ENCODE measurements at regions not wholly inside any gene's neighbourhood (a gene's known extent, or its start where the extent isn't known, plus 50 kb on each side); places are given as distances from the start of the nearest gene placed in this dataset.

DNA sequence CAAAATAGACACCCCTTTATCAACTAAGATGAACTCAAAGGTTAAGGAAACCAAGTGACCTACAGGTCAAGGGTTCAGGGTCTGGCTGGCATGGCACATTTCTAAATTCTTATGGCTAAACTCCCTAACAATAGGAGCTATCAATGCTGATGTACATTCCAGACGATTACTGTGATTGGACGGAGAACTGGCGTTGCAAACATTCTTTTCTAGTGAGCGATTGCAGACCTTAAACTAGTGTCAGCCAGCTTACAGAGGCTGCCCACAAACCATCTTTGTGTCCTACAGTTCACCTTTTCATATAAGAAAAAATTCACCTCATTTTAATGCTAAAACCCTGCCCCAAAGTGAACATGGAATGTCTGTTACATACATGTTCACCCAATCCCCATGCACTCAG lies 382.9 kb downstream of the MAT2B start:
- 84% methylated on average over 4 of the region's 4 CpGs for WGBS
- TF ChIP-seq JUND (IDR thresholded peaks at IDR 0.05) (no peak), HNF4G (IDR thresholded peaks at IDR 0.05) (no peak), FOXA1 (IDR thresholded peaks at IDR 0.05) (no peak), SP1 (IDR thresholded peaks at IDR 0.05) (no peak), NR2F2 (IDR thresholded peaks at IDR 0.05) (no peak), GABPA (IDR thresholded peaks at IDR 0.05 in 1 of 2, conservative IDR thresholded peaks at IDR 0.05 in 1 of 2) (no peak), TAF1 (conservative IDR thresholded peaks at IDR 0.05) (no peak), HNF4A (conservative IDR thresholded peaks at IDR 0.05) (no peak), RXRA (IDR thresholded peaks at IDR 0.05) (no peak), EGR1 (IDR thresholded peaks at IDR 0.05; ENCODE audit: low read depth in 2 of 2) (no peak)
- TF ChIP-seq, protein P1, sequence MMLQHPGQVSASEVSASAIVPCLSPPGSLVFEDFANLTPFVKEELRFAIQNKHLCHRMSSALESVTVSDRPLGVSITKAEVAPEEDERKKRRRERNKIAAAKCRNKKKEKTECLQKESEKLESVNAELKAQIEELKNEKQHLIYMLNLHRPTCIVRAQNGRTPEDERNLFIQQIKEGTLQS (IDR thresholded peaks at IDR 0.05) = no peak
- TF ChIP-seq, protein P2, sequence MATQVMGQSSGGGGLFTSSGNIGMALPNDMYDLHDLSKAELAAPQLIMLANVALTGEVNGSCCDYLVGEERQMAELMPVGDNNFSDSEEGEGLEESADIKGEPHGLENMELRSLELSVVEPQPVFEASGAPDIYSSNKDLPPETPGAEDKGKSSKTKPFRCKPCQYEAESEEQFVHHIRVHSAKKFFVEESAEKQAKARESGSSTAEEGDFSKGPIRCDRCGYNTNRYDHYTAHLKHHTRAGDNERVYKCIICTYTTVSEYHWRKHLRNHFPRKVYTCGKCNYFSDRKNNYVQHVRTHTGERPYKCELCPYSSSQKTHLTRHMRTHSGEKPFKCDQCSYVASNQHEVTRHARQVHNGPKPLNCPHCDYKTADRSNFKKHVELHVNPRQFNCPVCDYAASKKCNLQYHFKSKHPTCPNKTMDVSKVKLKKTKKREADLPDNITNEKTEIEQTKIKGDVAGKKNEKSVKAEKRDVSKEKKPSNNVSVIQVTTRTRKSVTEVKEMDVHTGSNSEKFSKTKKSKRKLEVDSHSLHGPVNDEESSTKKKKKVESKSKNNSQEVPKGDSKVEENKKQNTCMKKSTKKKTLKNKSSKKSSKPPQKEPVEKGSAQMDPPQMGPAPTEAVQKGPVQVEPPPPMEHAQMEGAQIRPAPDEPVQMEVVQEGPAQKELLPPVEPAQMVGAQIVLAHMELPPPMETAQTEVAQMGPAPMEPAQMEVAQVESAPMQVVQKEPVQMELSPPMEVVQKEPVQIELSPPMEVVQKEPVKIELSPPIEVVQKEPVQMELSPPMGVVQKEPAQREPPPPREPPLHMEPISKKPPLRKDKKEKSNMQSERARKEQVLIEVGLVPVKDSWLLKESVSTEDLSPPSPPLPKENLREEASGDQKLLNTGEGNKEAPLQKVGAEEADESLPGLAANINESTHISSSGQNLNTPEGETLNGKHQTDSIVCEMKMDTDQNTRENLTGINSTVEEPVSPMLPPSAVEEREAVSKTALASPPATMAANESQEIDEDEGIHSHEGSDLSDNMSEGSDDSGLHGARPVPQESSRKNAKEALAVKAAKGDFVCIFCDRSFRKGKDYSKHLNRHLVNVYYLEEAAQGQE (IDR thresholded peaks at IDR 0.05) = no peak
- TF ChIP-seq, protein P3, sequence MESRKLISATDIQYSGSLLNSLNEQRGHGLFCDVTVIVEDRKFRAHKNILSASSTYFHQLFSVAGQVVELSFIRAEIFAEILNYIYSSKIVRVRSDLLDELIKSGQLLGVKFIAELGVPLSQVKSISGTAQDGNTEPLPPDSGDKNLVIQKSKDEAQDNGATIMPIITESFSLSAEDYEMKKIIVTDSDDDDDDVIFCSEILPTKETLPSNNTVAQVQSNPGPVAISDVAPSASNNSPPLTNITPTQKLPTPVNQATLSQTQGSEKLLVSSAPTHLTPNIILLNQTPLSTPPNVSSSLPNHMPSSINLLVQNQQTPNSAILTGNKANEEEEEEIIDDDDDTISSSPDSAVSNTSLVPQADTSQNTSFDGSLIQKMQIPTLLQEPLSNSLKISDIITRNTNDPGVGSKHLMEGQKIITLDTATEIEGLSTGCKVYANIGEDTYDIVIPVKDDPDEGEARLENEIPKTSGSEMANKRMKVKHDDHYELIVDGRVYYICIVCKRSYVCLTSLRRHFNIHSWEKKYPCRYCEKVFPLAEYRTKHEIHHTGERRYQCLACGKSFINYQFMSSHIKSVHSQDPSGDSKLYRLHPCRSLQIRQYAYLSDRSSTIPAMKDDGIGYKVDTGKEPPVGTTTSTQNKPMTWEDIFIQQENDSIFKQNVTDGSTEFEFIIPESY (IDR thresholded peaks at IDR 0.05) = no peak
- TF ChIP-seq, protein P4, sequence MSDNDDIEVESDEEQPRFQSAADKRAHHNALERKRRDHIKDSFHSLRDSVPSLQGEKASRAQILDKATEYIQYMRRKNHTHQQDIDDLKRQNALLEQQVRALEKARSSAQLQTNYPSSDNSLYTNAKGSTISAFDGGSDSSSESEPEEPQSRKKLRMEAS (IDR thresholded peaks at IDR 0.05) = no peak
- TF ChIP-seq, protein P5, sequence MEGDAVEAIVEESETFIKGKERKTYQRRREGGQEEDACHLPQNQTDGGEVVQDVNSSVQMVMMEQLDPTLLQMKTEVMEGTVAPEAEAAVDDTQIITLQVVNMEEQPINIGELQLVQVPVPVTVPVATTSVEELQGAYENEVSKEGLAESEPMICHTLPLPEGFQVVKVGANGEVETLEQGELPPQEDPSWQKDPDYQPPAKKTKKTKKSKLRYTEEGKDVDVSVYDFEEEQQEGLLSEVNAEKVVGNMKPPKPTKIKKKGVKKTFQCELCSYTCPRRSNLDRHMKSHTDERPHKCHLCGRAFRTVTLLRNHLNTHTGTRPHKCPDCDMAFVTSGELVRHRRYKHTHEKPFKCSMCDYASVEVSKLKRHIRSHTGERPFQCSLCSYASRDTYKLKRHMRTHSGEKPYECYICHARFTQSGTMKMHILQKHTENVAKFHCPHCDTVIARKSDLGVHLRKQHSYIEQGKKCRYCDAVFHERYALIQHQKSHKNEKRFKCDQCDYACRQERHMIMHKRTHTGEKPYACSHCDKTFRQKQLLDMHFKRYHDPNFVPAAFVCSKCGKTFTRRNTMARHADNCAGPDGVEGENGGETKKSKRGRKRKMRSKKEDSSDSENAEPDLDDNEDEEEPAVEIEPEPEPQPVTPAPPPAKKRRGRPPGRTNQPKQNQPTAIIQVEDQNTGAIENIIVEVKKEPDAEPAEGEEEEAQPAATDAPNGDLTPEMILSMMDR (IDR thresholded peaks at IDR 0.05; ENCODE audit: low read depth, low read length, missing input control) = no peak
- DNase-seq (ENCODE audit: low spot score) = no peak
- H3K4me1 ChIP-seq (ENCODE audit: control insufficient read depth in 4 of 4, insufficient read depth in 4 of 4, low read length in 3 of 4) = no peaks in the 10 kb centered on the region
- H3K36me3 ChIP-seq (ENCODE audit: control insufficient read depth in 4 of 4, insufficient read depth in 3 of 4, low read depth in 1 of 4, low read length in 3 of 4) = no peaks in the 10 kb centered on the region
- H3K9ac ChIP-seq (ENCODE audit: low read depth in 1 of 2, low read length in 2 of 2) = no peak overlapping the region
- H3K27ac ChIP-seq (ENCODE audit: low read depth in 1 of 2, low read length in 2 of 2) = no peak overlapping the region
- H3K9me3 ChIP-seq (ENCODE audit: control insufficient read depth in 4 of 4, low read length in 3 of 4) = no peaks in the 10 kb centered on the region
- peaks cover 0 to 2% (median 0%) of the 10 kb centered on the region in 4 donors for H3K27me3 ChIP-seq (ENCODE audit: control insufficient read depth in 4 of 4, insufficient read depth in 4 of 4, low read length in 3 of 4)
- no peak overlapping the region for H3K4me3 ChIP-seq (ENCODE audit: low read depth in 1 of 3, low read length in 3 of 3)

DNA sequence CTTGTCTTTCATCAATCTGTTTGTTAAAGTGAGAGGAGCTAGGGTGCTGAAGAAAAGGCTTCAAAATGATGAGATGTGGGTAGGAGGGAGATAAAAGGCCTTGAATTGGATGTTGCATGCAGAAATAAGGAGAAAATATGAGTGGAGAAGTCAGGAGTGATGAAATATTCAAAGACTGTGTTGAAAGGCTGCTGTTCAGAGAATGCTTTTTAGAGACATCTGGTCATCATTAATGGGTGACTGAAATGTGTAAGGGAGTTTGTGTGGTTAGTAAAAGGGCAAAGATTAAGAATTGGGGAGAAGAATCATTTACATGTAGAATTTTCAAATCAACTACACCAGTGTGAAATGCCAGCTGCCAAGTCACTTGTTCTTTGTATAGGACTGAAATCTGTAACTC lies 383.9 kb downstream of the MAT2B start:
- DNase-seq (ENCODE audit: low spot score) = no peak
- no peak for TF ChIP-seq HNF4G (IDR thresholded peaks at IDR 0.05)
- TF ChIP-seq RAD21 (IDR thresholded peaks at IDR 0.05) = no peak
- TF ChIP-seq SP1 (IDR thresholded peaks at IDR 0.05) = no peak
- TF ChIP-seq, protein P5 (IDR thresholded peaks at IDR 0.05; ENCODE audit: low read depth, low read length, missing input control) = no peak
- no peak for TF ChIP-seq NR2F2 (IDR thresholded peaks at IDR 0.05)
- TF ChIP-seq RXRA (IDR thresholded peaks at IDR 0.05) = no peak
- no peak for TF ChIP-seq TAF1 (conservative IDR thresholded peaks at IDR 0.05)
- no peak for TF ChIP-seq YY1 (IDR thresholded peaks at IDR 0.05)
- TF ChIP-seq FOXA2 (IDR thresholded peaks at IDR 0.05) = no peak
- no peak for TF ChIP-seq HNF4A (conservative IDR thresholded peaks at IDR 0.05)
- TF ChIP-seq EGR1 (IDR thresholded peaks at IDR 0.05; ENCODE audit: low read depth in 2 of 2) = no peak
- no peak for TF ChIP-seq GABPA (IDR thresholded peaks at IDR 0.05 in 1 of 2, conservative IDR thresholded peaks at IDR 0.05 in 1 of 2)
- no peak for TF ChIP-seq FOXA1 (IDR thresholded peaks at IDR 0.05)
- Histone ChIP-seq H3K9ac (ENCODE audit: low read depth in 1 of 2, low read length in 2 of 2) (no peak overlapping the region), H3K4me1 (ENCODE audit: control insufficient read depth in 4 of 4, insufficient read depth in 4 of 4, low read length in 3 of 4) (no peaks in the 10 kb centered on the region), H3K4me3 (ENCODE audit: low read depth in 1 of 3, low read length in 3 of 3) (no peak overlapping the region), H3K27ac (ENCODE audit: low read depth in 1 of 2, low read length in 2 of 2) (no peak overlapping the region), H3K36me3 (ENCODE audit: control insufficient read depth in 4 of 4, insufficient read depth in 3 of 4, low read depth in 1 of 4, low read length in 3 of 4) (no peaks in the 10 kb centered on the region), H3K27me3 (ENCODE audit: control insufficient read depth in 4 of 4, insufficient read depth in 4 of 4, low read length in 3 of 4) (no peaks in the 10 kb centered on the region), H3K9me3 (ENCODE audit: control insufficient read depth in 4 of 4, low read length in 3 of 4) (no peaks in the 10 kb centered on the region)

All from liver (tissue), 8 donors.